ENCODE measurements at regions not wholly inside any gene's neighbourhood (a gene's known extent, or its start where the extent isn't known, plus 50 kb on each side); places are given as distances from the start of the nearest gene placed in this dataset.

GRCh38 chr7:18177129-18177814 lies 149.6 kb upstream of the PRPS1L1 start:
- Histone ChIP-seq H2BK12ac (ENCODE audit: low read length) (no peak overlapping the region), H3K14ac (ENCODE audit: low read length) (no peak overlapping the region), H2AK5ac (ENCODE audit: low read depth, low read length) (no peak overlapping the region), H3K27me3 (ENCODE audit: control insufficient read depth in 3 of 3, insufficient read depth in 3 of 3, low read depth in 1 of 3, low read length in 3 of 3) (no peaks in the 10 kb centered on the region), H3K23ac (ENCODE audit: low read depth, low read length, poor library complexity) (no peak overlapping the region), H2BK5ac (ENCODE audit: low read length) (no peak overlapping the region), H2BK15ac (ENCODE audit: low read length) (no peak overlapping the region), H3K4me1 (ENCODE audit: control insufficient read depth in 2 of 2, insufficient read depth in 1 of 2, low read depth in 1 of 2, low read length in 2 of 2) (peaks cover 0 to 1% of the 10 kb centered on the region in 2 donors), H3K4me3 (ENCODE audit: low read length in 2 of 2) (no peak overlapping the region), H4K91ac (ENCODE audit: low read depth, low read length, poor library complexity) (no peak overlapping the region), H3K27ac (replicated peaks; ENCODE audit: low read length) (no peak overlapping the region), H3K4ac (ENCODE audit: low read length) (no peak overlapping the region), H2BK120ac (ENCODE audit: low read depth, low read length) (no peak overlapping the region), H2AFZ (ENCODE audit: low read length) (no peak overlapping the region), H4K8ac (ENCODE audit: low read depth, low read length) (no peak overlapping the region), H3K4me2 (ENCODE audit: insufficient read depth, low read length, poor library complexity, severe bottlenecking) (no peak overlapping the region), H3K79me1 (ENCODE audit: low read depth, low read length) (no peaks in the 10 kb centered on the region), H3K9me3 (replicated peaks in 1 of 2; ENCODE audit: control insufficient read depth in 2 of 2, insufficient read depth in 1 of 2, low read depth in 1 of 2, low read length in 2 of 2) (no peaks in the 10 kb centered on the region), H3K9ac (ENCODE audit: low read depth, low read length, poor library complexity) (no peak overlapping the region), H3K36me3 (replicated peaks in 1 of 2; ENCODE audit: control insufficient read depth in 2 of 2, insufficient read depth in 2 of 2, low read length in 2 of 2) (no peaks in the 10 kb centered on the region), H3K18ac (ENCODE audit: low read length) (no peak overlapping the region)
- 100% methylated on average over 1 of the region's 5 CpGs; no CpG with 5 or more reads in 1 of the 2 donors for WGBS, 2 donors (ENCODE audit: extremely low coverage in 2 of 2, insufficient read length in 2 of 2, insufficient replicate concordance in 1 of 2)
- DNase-seq (ENCODE audit: low spot score): no peak

GRCh38 chr7:18177815-18178660 lies 150.4 kb upstream of the PRPS1L1 start:
- no peak overlapping the region for H4K8ac ChIP-seq (ENCODE audit: low read depth, low read length)
- no peak overlapping the region for H2BK12ac ChIP-seq (ENCODE audit: low read length)
- H3K4ac ChIP-seq (ENCODE audit: low read length): no peak overlapping the region
- H3K14ac ChIP-seq (ENCODE audit: low read length): no peak overlapping the region
- no peaks in the 10 kb centered on the region for H3K36me3 ChIP-seq (replicated peaks in 1 of 2; ENCODE audit: control insufficient read depth in 2 of 2, insufficient read depth in 2 of 2, low read length in 2 of 2)
- H3K9ac ChIP-seq (ENCODE audit: low read depth, low read length, poor library complexity): no peak overlapping the region
- no peak overlapping the region for H2BK120ac ChIP-seq (ENCODE audit: low read depth, low read length)
- no peak overlapping the region for H3K27ac ChIP-seq (replicated peaks; ENCODE audit: low read length)
- H2AK5ac ChIP-seq (ENCODE audit: low read depth, low read length): no peak overlapping the region
- H3K23ac ChIP-seq (ENCODE audit: low read depth, low read length, poor library complexity): no peak overlapping the region
- H4K91ac ChIP-seq (ENCODE audit: low read depth, low read length, poor library complexity): no peak overlapping the region
- H3K27me3 ChIP-seq (ENCODE audit: control insufficient read depth in 3 of 3, insufficient read depth in 3 of 3, low read depth in 1 of 3, low read length in 3 of 3): no peaks in the 10 kb centered on the region
- H3K4me3 ChIP-seq (ENCODE audit: low read length in 2 of 2): no peak overlapping the region
- no peaks in the 10 kb centered on the region for H3K79me1 ChIP-seq (ENCODE audit: low read depth, low read length)
- H2BK15ac ChIP-seq (ENCODE audit: low read length): no peak overlapping the region
- no peak overlapping the region for H2BK5ac ChIP-seq (ENCODE audit: low read length)
- no peaks in the 10 kb centered on the region for H3K9me3 ChIP-seq (replicated peaks in 1 of 2; ENCODE audit: control insufficient read depth in 2 of 2, insufficient read depth in 1 of 2, low read depth in 1 of 2, low read length in 2 of 2)
- no peak for DNase-seq (ENCODE audit: low spot score)
- H3K4me2 ChIP-seq (ENCODE audit: insufficient read depth, low read length, poor library complexity, severe bottlenecking): no peak overlapping the region
- no peak overlapping the region for H2AFZ ChIP-seq (ENCODE audit: low read length)
- 100% methylated on average over 1 of the region's 7 CpGs; no CpG with 5 or more reads in 1 of the 2 donors for WGBS, 2 donors (ENCODE audit: extremely low coverage in 2 of 2, insufficient read length in 2 of 2, insufficient replicate concordance in 1 of 2)
- no peak overlapping the region for H3K18ac ChIP-seq (ENCODE audit: low read length)
- peaks cover 0 to 1% of the 10 kb centered on the region in 2 donors for H3K4me1 ChIP-seq (ENCODE audit: control insufficient read depth in 2 of 2, insufficient read depth in 1 of 2, low read depth in 1 of 2, low read length in 2 of 2)

DNA sequence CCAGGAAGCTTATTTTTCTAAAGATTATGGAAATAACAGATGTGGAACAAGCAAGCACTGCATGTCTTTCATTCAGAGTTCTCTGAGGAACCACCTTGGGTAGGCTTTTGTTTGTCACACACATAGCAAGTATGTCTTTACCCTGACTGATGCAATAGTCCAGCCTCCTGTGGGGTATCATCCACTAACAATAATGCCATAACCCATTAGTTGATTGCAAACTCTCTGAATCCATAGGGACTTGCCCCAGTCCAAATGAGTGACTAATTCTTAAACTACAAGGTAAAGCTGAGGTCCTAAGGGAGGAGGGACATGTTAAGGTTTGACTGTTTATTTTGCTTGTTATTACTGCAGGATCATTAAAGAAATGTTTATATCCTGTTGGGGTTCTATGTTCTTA lies 151.4 kb upstream of the PRPS1L1 start:
- no peak overlapping the region for H3K23ac ChIP-seq (ENCODE audit: low read depth, low read length, poor library complexity)
- no peak overlapping the region for H2AK5ac ChIP-seq (ENCODE audit: low read depth, low read length)
- no peak overlapping the region for H3K9ac ChIP-seq (ENCODE audit: low read depth, low read length, poor library complexity)
- no peaks in the 10 kb centered on the region for H3K9me3 ChIP-seq (replicated peaks in 1 of 2; ENCODE audit: control insufficient read depth in 2 of 2, insufficient read depth in 1 of 2, low read depth in 1 of 2, low read length in 2 of 2)
- no peak for DNase-seq (ENCODE audit: low spot score)
- H2BK12ac ChIP-seq (ENCODE audit: low read length): no peak overlapping the region
- H3K27ac ChIP-seq (replicated peaks; ENCODE audit: low read length): no peak overlapping the region
- H3K14ac ChIP-seq (ENCODE audit: low read length): no peak overlapping the region
- no peak overlapping the region for H3K4me2 ChIP-seq (ENCODE audit: insufficient read depth, low read length, poor library complexity, severe bottlenecking)
- H3K79me1 ChIP-seq (ENCODE audit: low read depth, low read length): no peaks in the 10 kb centered on the region
- H3K4me3 ChIP-seq (ENCODE audit: low read length in 2 of 2): no peak overlapping the region
- no peaks in the 10 kb centered on the region for H3K36me3 ChIP-seq (replicated peaks in 1 of 2; ENCODE audit: control insufficient read depth in 2 of 2, insufficient read depth in 2 of 2, low read length in 2 of 2)
- no peak overlapping the region for H2BK5ac ChIP-seq (ENCODE audit: low read length)
- H2AFZ ChIP-seq (ENCODE audit: low read length): no peak overlapping the region
- no peak overlapping the region for H3K18ac ChIP-seq (ENCODE audit: low read length)
- no peak overlapping the region for H4K8ac ChIP-seq (ENCODE audit: low read depth, low read length)
- no peak overlapping the region for H2BK15ac ChIP-seq (ENCODE audit: low read length)
- H3K27me3 ChIP-seq (ENCODE audit: control insufficient read depth in 3 of 3, insufficient read depth in 3 of 3, low read depth in 1 of 3, low read length in 3 of 3): no peaks in the 10 kb centered on the region
- H3K4me1 ChIP-seq (ENCODE audit: control insufficient read depth in 2 of 2, insufficient read depth in 1 of 2, low read depth in 1 of 2, low read length in 2 of 2): peaks cover 0 to 1% of the 10 kb centered on the region in 2 donors
- no peak overlapping the region for H3K4ac ChIP-seq (ENCODE audit: low read length)
- H2BK120ac ChIP-seq (ENCODE audit: low read depth, low read length): no peak overlapping the region
- H4K91ac ChIP-seq (ENCODE audit: low read depth, low read length, poor library complexity): no peak overlapping the region

GRCh38 chr7:18180685-18181084 lies 153.0 kb upstream of the PRPS1L1 start:
- H3K4me3 ChIP-seq (ENCODE audit: low read length in 2 of 2): no peak overlapping the region
- no peak overlapping the region for H2BK120ac ChIP-seq (ENCODE audit: low read depth, low read length)
- H4K8ac ChIP-seq (ENCODE audit: low read depth, low read length): no peak overlapping the region
- H3K27me3 ChIP-seq (ENCODE audit: control insufficient read depth in 3 of 3, insufficient read depth in 3 of 3, low read depth in 1 of 3, low read length in 3 of 3): no peaks in the 10 kb centered on the region
- no peak overlapping the region for H3K9ac ChIP-seq (ENCODE audit: low read depth, low read length, poor library complexity)
- no peak overlapping the region for H3K27ac ChIP-seq (replicated peaks; ENCODE audit: low read length)
- no peak overlapping the region for H2BK12ac ChIP-seq (ENCODE audit: low read length)
- DNase-seq (ENCODE audit: low spot score): no peak
- no peak overlapping the region for H2AK5ac ChIP-seq (ENCODE audit: low read depth, low read length)
- H3K36me3 ChIP-seq (replicated peaks in 1 of 2; ENCODE audit: control insufficient read depth in 2 of 2, insufficient read depth in 2 of 2, low read length in 2 of 2): no peaks in the 10 kb centered on the region
- no peak overlapping the region for H3K4ac ChIP-seq (ENCODE audit: low read length)
- no peak overlapping the region for H2BK5ac ChIP-seq (ENCODE audit: low read length)
- no peak overlapping the region for H3K4me2 ChIP-seq (ENCODE audit: insufficient read depth, low read length, poor library complexity, severe bottlenecking)
- H3K18ac ChIP-seq (ENCODE audit: low read length): no peak overlapping the region
- WGBS, 2 donors (ENCODE audit: extremely low coverage in 2 of 2, insufficient read length in 2 of 2, insufficient replicate concordance in 1 of 2): no CpG with 5 or more reads among the region's 1 CpG
- no peak overlapping the region for H2BK15ac ChIP-seq (ENCODE audit: low read length)
- no peak overlapping the region for H3K23ac ChIP-seq (ENCODE audit: low read depth, low read length, poor library complexity)
- H2AFZ ChIP-seq (ENCODE audit: low read length): no peak overlapping the region
- peaks cover 0 to 1% of the 10 kb centered on the region in 2 donors for H3K4me1 ChIP-seq (ENCODE audit: control insufficient read depth in 2 of 2, insufficient read depth in 1 of 2, low read depth in 1 of 2, low read length in 2 of 2)
- H4K91ac ChIP-seq (ENCODE audit: low read depth, low read length, poor library complexity): no peak overlapping the region
- no peak overlapping the region for H3K14ac ChIP-seq (ENCODE audit: low read length)
- no peaks in the 10 kb centered on the region for H3K79me1 ChIP-seq (ENCODE audit: low read depth, low read length)
- no peaks in the 10 kb centered on the region for H3K9me3 ChIP-seq (replicated peaks in 1 of 2; ENCODE audit: control insufficient read depth in 2 of 2, insufficient read depth in 1 of 2, low read depth in 1 of 2, low read length in 2 of 2)
